ENCODE measurements at regions not wholly inside any gene's neighbourhood (a gene's known extent, or its start where the extent isn't known, plus 50 kb on each side); places are given as distances from the start of the nearest gene placed in this dataset.
A peak's percentile ranks its signal among the peaks of the same experiment; 100 is the strongest.
"Not testable (repeated sequence)": the region's sequence is repeated elsewhere in the genome, so short reads cannot be mapped to it uniquely, and the experiment has no call there.

- no peak for FAIRE-seq
- peak; percentile 58 for DNase-seq (ENCODE audit: low spot score)
These were observed 1780.5 kb downstream of the LRRC4C start for GRCh38 chr11:39678996-39679395.

GRCh38 chr11:39675171-39675570 is 1784.3 kb downstream of the LRRC4C start:
- DNase-seq (ENCODE audit: low spot score), result no peak
- no peak for FAIRE-seq

GRCh38 chr11:39674761-39675160 is 1784.7 kb downstream of the LRRC4C start:
- FAIRE-seq (no peak), DNase-seq (ENCODE audit: low spot score) (no peak)

GRCh38 chr11:39674024-39674423 is 1785.4 kb downstream of the LRRC4C start:
- DNase-seq (ENCODE audit: low spot score), result no peak
- FAIRE-seq, result no peak

GRCh38 chr11:39668640-39669039 is 1790.8 kb downstream of the LRRC4C start:
- FAIRE-seq (no peak), DNase-seq (ENCODE audit: low spot score) (peak; percentile 70)

GRCh38 chr11:39664023-39664422 is 1795.4 kb downstream of the LRRC4C start:
- DNase-seq (ENCODE audit: low spot score) (no peak), FAIRE-seq (no peak)

GRCh38 chr11:39661890-39662289 is 1797.6 kb downstream of the LRRC4C start:
- DNase-seq (ENCODE audit: low spot score) (no peak), FAIRE-seq (no peak)

GRCh38 chr11:39651857-39652461 is 1807.5 kb downstream of the LRRC4C start:
- FAIRE-seq (no peak), DNase-seq (ENCODE audit: low spot score) (peak; percentile 6)

- no peak for DNase-seq (ENCODE audit: low spot score)
These were observed 1817.7 kb downstream of the LRRC4C start for GRCh38 chr11:39641751-39642150.

GRCh38 chr11:39630365-39630764 is 1829.1 kb downstream of the LRRC4C start:
- DNase-seq (ENCODE audit: low spot score), result no peak
- FAIRE-seq, result no peak

More at GRCh38 chr11:39641751-39642150, 1817.7 kb downstream of the LRRC4C start:
- FAIRE-seq, result no peak

- no peak for DNase-seq (ENCODE audit: low spot score)
- FAIRE-seq, result no peak
These were observed 1831.1 kb downstream of the LRRC4C start for GRCh38 chr11:39628311-39628710.

- not testable (repeated sequence) for FAIRE-seq; DNase-seq (ENCODE audit: low spot score)
These were observed 1839.1 kb downstream of the LRRC4C start for GRCh38 chr11:39620309-39620708.

- FAIRE-seq (no peak), DNase-seq (ENCODE audit: low spot score) (no peak)
These were observed 1841.5 kb downstream of the LRRC4C start for GRCh38 chr11:39617971-39618370.

GRCh38 chr11:39589391-39589790 is 1870.1 kb downstream of the LRRC4C start:
- FAIRE-seq (no peak), DNase-seq (ENCODE audit: low spot score) (no peak)

GRCh38 chr11:39586036-39586435 is 1873.4 kb downstream of the LRRC4C start:
- FAIRE-seq, result no peak

GRCh38 chr11:39571081-39571480 is 1888.4 kb downstream of the LRRC4C start:
- FAIRE-seq (no peak), DNase-seq (ENCODE audit: low spot score) (no peak)

More at GRCh38 chr11:39586036-39586435, 1873.4 kb downstream of the LRRC4C start:
- DNase-seq (ENCODE audit: low spot score), result no peak

GRCh38 chr11:39570526-39570925 is 1888.9 kb downstream of the LRRC4C start:
- no peak for DNase-seq (ENCODE audit: low spot score)
- FAIRE-seq, result no peak

GRCh38 chr11:39569789-39570188 is 1889.7 kb downstream of the LRRC4C start:
- FAIRE-seq (no peak), DNase-seq (ENCODE audit: low spot score) (no peak)

- DNase-seq (ENCODE audit: low spot score), result no peak
- no peak for FAIRE-seq
These were observed 1917.0 kb downstream of the LRRC4C start for GRCh38 chr11:39542460-39542859.

GRCh38 chr11:39541945-39542351 is 1917.5 kb downstream of the LRRC4C start:
- DNase-seq (ENCODE audit: low spot score) (peak; percentile 3), FAIRE-seq (no peak)

GRCh38 chr11:39536323-39536722 is 1923.1 kb downstream of the LRRC4C start:
- DNase-seq (ENCODE audit: low spot score); FAIRE-seq: not testable (repeated sequence)

Data from urothelium cell line (cell line).